SK-N-SH treated with all-trans-retinoic acid at 6 μM for 48 hours (cell line): ENCODE measurements at regions not wholly inside any gene's neighbourhood (a gene's known extent, or its start where the extent isn't known, plus 50 kb on each side); places are given as distances from the start of the nearest gene placed in this dataset.

ENCODE experiments used
- ATAC-seq: fragments of 200-7000 bp; cut with Tn5 transposase; 3 replicates; pipeline ENCODE4 v1.9.1; 2020; ENCODE audit warnings: mild to moderate bottlenecking, moderate library complexity
- BACH2 ChIP-seq: fragments of 250-450 bp; sonication (Bioruptor Pico); IDR thresholded peaks from 2 replicates; pipeline ENCODE4 v1.9.0; 2021; ENCODE audit warnings: mild to moderate bottlenecking, borderline replicate concordance
- CSDC2 ChIP-seq: fragments of 250-450 bp; sonication (Bioruptor Pico); IDR thresholded peaks from 2 replicates; pipeline ENCODE4 v1.5.0; 2020; ENCODE audit warnings: mild to moderate bottlenecking, moderate library complexity
- ESRRG ChIP-seq: fragments of 250-450 bp; sonication (Bioruptor Pico); IDR thresholded peaks from 2 replicates; pipeline ENCODE4 v1.6.1; 2021; ENCODE audit warnings: mild to moderate bottlenecking
- GLIS3 ChIP-seq: fragments of 250-450 bp; sonication (Bioruptor Pico); IDR thresholded peaks from 2 replicates; pipeline ENCODE4 v1.5.0; 2020; ENCODE audit warnings: mild to moderate bottlenecking, moderate library complexity
- ISL1 ChIP-seq: fragments of 250-450 bp; sonication (Bioruptor Pico); IDR thresholded peaks from 2 replicates; pipeline ENCODE4 v2.1.2; 2022; ENCODE audit warnings: mild to moderate bottlenecking, moderate library complexity
- OSR1 ChIP-seq: fragments of 250-450 bp; sonication (Bioruptor Pico); IDR thresholded peaks from 2 replicates; pipeline ENCODE4 v1.8.0; 2022; ENCODE audit warnings: moderate library complexity, mild to moderate bottlenecking, inconsistent platforms
- POU6F1 ChIP-seq: fragments of 250-450 bp; sonication (Bioruptor Pico); IDR thresholded peaks from 2 replicates; pipeline ENCODE4 v1.8.0; 2021; ENCODE audit warnings: low read depth, mild to moderate bottlenecking, moderate library complexity, borderline replicate concordance
- PPARA ChIP-seq: fragments of 250-450 bp; sonication (Bioruptor Pico); IDR thresholded peaks from 2 replicates; pipeline ENCODE4 v1.5.0; 2020; ENCODE audit warnings: mild to moderate bottlenecking, borderline replicate concordance
- RARB ChIP-seq: fragments of 250-450 bp; sonication (Bioruptor Pico); IDR thresholded peaks from 2 replicates; pipeline ENCODE4 v1.8.0; 2021; ENCODE audit warnings: mild to moderate bottlenecking, moderate library complexity
- SNAI2 ChIP-seq: fragments of 250-450 bp; sonication (Bioruptor Pico); IDR thresholded peaks from 2 replicates; pipeline ENCODE4 v1.5.0; 2020; ENCODE audit warnings: mild to moderate bottlenecking, moderate library complexity
- TCF4 ChIP-seq: fragments of 250-450 bp; sonication (Bioruptor Pico); IDR thresholded peaks from 2 replicates; pipeline ENCODE4 v1.8.0; 2021; ENCODE audit warnings: mild to moderate bottlenecking, moderate library complexity, borderline replicate concordance
- TOX ChIP-seq: fragments of 250-450 bp; sonication (Bioruptor Pico); IDR thresholded peaks from 2 replicates; pipeline ENCODE4 v1.8.0; 2021; ENCODE audit warnings: mild to moderate bottlenecking, moderate library complexity, borderline replicate concordance
- TSHZ2 ChIP-seq: fragments of 250-450 bp; sonication (Bioruptor Pico); IDR thresholded peaks from 2 replicates; pipeline ENCODE4 v1.5.0; 2020; ENCODE audit warnings: mild to moderate bottlenecking, moderate library complexity
- ZC3H10 ChIP-seq: fragments of 250-450 bp; sonication (Bioruptor Pico); IDR thresholded peaks from 2 replicates; pipeline ENCODE4 v1.5.1; 2021; ENCODE audit warnings: mild to moderate bottlenecking, moderate library complexity
- ZFP30 ChIP-seq: fragments of 450-650 bp; formaldehyde crosslinking; IDR thresholded peaks from 2 replicates; pipeline ENCODE4 v1.5.0; 2022; ENCODE audit warnings: mild to moderate bottlenecking, moderate library complexity
- ZNF565 ChIP-seq: fragments of 450-650 bp; formaldehyde crosslinking; conservative IDR thresholded peaks from 2 replicates; pipeline ENCODE4 v1.5.0; 2020; ENCODE audit warnings: low read depth, mild to moderate bottlenecking, moderate library complexity
- ZNF70 ChIP-seq: fragments of 450-650 bp; formaldehyde crosslinking; IDR thresholded peaks from 2 replicates; pipeline ENCODE4 v1.5.0; 2020; ENCODE audit warnings: mild to moderate bottlenecking, moderate library complexity
- ZNF8 ChIP-seq: fragments of 450-650 bp; formaldehyde crosslinking; IDR thresholded peaks from 2 replicates; pipeline ENCODE4 v1.5.0; 2020; ENCODE audit warnings: mild to moderate bottlenecking, moderate library complexity
- TF ChIP-seq, protein P1 (sequence below): fragments of 250-450 bp; sonication (Bioruptor Pico); IDR thresholded peaks from 2 replicates; pipeline ENCODE4 v1.5.1; 2020; ENCODE audit warnings: low read depth, mild to moderate bottlenecking, moderate library complexity
- TF ChIP-seq, protein P2 (sequence below): fragments of 250-450 bp; sonication (Bioruptor Pico); IDR thresholded peaks from 2 replicates; pipeline ENCODE4 v1.5.1; 2021; ENCODE audit warnings: mild to moderate bottlenecking, moderate library complexity
- TF ChIP-seq, protein P3 (sequence below): fragments of 250-450 bp; sonication (Bioruptor Pico); IDR thresholded peaks from 2 replicates; pipeline ENCODE4 v1.8.0; 2020; ENCODE audit warnings: mild to moderate bottlenecking, moderate library complexity, borderline replicate concordance

GRCh38 chr13:40494946-40495620 lies 171.4 kb downstream of the FOXO1 start:
- ATAC-seq: no peak
- TF ChIP-seq ISL1 (no peak), RARB (CRISPR knock-in tag) (no peak), ESRRG (CRISPR knock-in tag) (no peak), TOX (CRISPR knock-in tag) (no peak), ZNF70 (CRISPR knock-in tag) (no peak), ZFP30 (CRISPR knock-in tag) (no peak), POU6F1 (no peak), ZC3H10 (CRISPR knock-in tag) (no peak), TCF4 (CRISPR knock-in tag) (no peak), ZNF565 (no peak), CSDC2 (CRISPR knock-in tag) (no peak), ZNF8 (CRISPR knock-in tag) (no peak), GLIS3 (CRISPR knock-in tag) (no peak), BACH2 (CRISPR knock-in tag) (no peak), PPARA (no peak)
- TF ChIP-seq, protein P1, sequence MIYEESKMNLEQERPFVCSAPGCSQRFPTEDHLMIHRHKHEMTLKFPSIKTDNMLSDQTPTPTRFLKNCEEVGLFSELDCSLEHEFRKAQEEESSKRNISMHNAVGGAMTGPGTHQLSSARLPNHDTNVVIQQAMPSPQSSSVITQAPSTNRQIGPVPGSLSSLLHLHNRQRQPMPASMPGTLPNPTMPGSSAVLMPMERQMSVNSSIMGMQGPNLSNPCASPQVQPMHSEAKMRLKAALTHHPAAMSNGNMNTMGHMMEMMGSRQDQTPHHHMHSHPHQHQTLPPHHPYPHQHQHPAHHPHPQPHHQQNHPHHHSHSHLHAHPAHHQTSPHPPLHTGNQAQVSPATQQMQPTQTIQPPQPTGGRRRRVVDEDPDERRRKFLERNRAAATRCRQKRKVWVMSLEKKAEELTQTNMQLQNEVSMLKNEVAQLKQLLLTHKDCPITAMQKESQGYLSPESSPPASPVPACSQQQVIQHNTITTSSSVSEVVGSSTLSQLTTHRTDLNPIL (CRISPR knock-in tag): no peak
- TF ChIP-seq, protein P2, sequence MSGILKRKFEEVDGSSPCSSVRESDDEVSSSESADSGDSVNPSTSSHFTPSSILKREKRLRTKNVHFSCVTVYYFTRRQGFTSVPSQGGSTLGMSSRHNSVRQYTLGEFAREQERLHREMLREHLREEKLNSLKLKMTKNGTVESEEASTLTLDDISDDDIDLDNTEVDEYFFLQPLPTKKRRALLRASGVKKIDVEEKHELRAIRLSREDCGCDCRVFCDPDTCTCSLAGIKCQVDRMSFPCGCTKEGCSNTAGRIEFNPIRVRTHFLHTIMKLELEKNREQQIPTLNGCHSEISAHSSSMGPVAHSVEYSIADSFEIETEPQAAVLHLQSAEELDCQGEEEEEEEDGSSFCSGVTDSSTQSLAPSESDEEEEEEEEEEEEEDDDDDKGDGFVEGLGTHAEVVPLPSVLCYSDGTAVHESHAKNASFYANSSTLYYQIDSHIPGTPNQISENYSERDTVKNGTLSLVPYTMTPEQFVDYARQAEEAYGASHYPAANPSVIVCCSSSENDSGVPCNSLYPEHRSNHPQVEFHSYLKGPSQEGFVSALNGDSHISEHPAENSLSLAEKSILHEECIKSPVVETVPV (CRISPR knock-in tag): no peak
- TF ChIP-seq, protein P3, sequence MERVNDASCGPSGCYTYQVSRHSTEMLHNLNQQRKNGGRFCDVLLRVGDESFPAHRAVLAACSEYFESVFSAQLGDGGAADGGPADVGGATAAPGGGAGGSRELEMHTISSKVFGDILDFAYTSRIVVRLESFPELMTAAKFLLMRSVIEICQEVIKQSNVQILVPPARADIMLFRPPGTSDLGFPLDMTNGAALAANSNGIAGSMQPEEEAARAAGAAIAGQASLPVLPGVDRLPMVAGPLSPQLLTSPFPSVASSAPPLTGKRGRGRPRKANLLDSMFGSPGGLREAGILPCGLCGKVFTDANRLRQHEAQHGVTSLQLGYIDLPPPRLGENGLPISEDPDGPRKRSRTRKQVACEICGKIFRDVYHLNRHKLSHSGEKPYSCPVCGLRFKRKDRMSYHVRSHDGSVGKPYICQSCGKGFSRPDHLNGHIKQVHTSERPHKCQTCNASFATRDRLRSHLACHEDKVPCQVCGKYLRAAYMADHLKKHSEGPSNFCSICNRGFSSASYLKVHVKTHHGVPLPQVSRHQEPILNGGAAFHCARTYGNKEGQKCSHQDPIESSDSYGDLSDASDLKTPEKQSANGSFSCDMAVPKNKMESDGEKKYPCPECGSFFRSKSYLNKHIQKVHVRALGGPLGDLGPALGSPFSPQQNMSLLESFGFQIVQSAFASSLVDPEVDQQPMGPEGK: no peak

- ATAC-seq: no peak
- TF ChIP-seq CSDC2 (CRISPR knock-in tag) (no peak), SNAI2 (CRISPR knock-in tag) (no peak), OSR1 (CRISPR knock-in tag) (no peak), TSHZ2 (no peak), ZNF565 (no peak), ZNF8 (CRISPR knock-in tag) (no peak), ESRRG (CRISPR knock-in tag) (no peak), ZFP30 (CRISPR knock-in tag) (no peak), ZC3H10 (CRISPR knock-in tag) (no peak), ZNF70 (CRISPR knock-in tag) (no peak), POU6F1 (no peak), ISL1 (no peak), TCF4 (CRISPR knock-in tag) (no peak), TOX (CRISPR knock-in tag) (no peak), BACH2 (CRISPR knock-in tag) (no peak), GLIS3 (CRISPR knock-in tag) (no peak)
- TF ChIP-seq, protein P3: no peak
- TF ChIP-seq, protein P1 (CRISPR knock-in tag): no peak
- TF ChIP-seq, protein P2 (CRISPR knock-in tag): no peak
Observed at GRCh38 chr13:40495621-40496001, 170.8 kb downstream of the FOXO1 start.
